GM19467 (cell line): ENCODE measurements at regions not wholly inside any gene's neighbourhood (a gene's known extent, or its start where the extent isn't known, plus 50 kb on each side); places are given as distances from the start of the nearest gene placed in this dataset.

Experiments
- ATAC-seq: cut with Tn5 transposase; IDR thresholded peaks from one replicate; pipeline ENCODE4 v1.9.1; 2021; ENCODE audit warnings: mild to moderate bottlenecking, moderate library complexity; ENCODE audit not compliant: unreplicated experiment

DNA sequence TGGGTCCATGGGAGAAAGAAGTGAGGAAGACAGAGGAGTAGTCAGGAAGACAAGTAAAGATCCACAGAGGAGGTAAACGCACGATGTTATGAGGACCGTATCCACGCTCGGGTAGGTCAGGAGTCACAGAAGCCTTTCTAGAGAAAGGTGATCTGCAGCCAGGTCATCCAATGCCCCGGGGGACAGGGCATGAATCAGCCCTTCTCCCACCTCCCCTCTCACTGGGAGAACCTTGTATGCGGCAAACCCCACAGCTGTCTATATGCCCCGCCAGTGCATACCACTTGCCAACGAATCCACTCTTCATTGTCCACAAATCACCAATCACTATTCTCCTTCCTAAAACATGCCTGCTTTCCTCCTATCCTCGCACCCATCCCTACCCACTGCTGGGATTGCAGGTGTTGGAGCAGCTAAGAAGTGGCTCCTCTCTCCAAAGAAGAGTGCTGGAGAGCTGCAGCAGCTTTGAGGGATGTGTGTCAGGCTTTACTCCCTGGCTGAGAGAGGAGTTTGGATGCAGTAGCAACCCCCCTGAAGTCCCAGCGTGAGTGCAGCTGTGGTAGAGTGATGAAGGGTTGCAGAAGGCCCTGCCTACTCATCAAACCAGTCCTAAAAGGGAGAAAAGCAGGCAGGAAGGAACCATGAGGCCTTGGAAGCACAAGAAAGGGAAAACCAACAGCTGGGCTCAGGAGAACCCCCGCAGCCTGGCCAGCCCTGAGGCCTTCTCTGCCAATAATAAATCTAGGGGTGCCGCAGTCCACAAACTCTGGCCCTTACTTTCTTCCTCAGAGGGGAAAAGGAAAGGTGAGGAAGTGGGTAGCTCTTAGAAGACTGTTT lies 102.2 kb upstream of the GADD45A start:
- no peak for ATAC-seq

- ATAC-seq = no peak
Observed at GRCh38 chr1:67583462-67583950, 101.5 kb upstream of the GADD45A start.

- ATAC-seq = no peak
Observed at GRCh38 chr1:67584938-67585337, 100.1 kb upstream of the GADD45A start.

DNA sequence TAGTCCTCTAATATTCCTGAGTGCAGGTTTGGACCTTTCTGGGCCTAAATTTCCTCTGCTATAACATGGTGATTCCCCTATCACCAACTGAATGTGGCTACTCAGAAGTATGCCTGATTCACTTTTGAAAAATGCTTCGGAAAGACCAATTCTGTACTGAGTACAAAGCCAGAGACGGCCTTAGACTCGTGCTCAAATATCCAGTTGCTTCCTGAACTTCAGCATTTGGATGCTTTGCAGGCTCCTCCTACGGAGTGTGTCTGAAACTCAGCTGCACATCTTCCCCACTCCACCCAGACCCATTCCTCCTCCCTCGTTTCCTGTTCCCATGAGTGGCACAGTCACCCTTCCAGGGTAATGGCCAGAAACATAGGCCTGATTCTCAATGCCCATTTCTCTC lies 98.4 kb upstream of the GADD45A start:
- ATAC-seq = no peak

DNA sequence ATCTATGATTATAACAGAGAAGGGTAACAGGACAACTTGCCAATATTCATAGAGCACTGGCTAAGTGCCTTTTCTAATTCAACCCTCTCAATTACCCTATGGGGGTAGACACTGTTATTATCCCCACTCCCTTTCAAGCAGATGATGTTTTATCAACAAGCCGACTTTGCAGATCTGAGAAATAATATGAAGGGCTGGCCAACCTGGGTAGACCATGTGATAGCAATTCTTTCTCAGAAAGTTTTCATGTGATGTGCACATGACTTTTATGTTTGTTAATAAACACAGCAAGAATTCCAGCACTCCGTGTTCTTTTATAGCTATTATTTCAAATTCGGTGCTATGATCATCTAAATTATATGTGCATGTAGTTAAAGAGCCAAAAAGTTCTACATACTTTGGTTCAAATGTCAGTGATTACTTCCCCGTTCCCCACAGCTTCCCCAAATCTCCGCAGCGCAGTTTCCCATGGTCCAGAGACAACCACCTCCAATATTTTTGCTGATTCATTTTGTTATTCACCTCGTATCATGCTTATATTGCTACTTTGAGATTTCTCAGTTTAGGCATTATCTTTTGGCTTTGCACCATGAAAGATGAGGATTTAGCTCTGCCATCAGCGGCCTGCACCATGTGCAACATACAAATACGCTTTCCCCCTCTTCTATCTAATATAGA lies 96.7 kb upstream of the GADD45A start:
- no peak for ATAC-seq

GRCh38 chr1:67589519-67590233 lies 95.3 kb upstream of the GADD45A start:
- no peak for ATAC-seq

DNA sequence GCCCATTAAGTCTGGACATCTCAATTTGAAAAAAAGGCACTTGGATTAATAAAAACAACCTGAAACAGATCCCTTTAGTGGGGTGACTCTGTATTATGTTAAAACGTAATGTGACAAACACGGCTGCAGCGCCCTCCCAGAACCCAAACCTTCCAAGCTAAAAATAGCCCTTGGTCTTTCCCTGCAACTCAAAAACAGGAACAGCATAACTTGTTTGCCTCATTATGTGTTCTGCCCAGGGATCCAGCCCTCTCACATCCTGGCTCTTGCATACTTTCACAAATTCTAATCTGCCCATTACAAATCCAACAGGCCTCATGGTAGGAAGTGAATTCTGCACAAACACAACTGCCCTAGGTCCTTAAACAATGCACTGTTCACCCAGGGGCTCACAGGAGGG lies 94.7 kb upstream of the GADD45A start:
- ATAC-seq = no peak

- ATAC-seq = no peak
Observed at GRCh38 chr1:67594764-67595163, 90.2 kb upstream of the GADD45A start.

DNA sequence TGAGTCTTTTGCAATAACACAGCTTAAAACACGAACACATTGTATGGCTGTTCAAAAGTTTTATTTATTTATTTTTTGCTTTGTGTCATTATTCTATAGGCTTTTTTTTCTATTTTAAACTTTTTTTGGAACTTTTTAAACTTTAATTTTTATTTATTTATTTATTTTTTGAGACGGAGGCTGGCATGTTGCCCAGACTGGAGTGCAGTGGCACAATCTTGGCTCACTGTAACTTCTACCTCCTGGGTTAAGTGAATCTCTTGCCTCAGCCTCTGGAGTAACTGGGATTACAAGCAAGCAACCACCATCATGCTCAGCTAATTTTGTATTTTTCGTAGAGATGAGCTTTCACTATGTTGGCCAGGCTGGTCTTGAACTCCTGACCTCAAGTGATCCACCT lies 88.3 kb upstream of the GADD45A start:
- no peak for ATAC-seq

DNA sequence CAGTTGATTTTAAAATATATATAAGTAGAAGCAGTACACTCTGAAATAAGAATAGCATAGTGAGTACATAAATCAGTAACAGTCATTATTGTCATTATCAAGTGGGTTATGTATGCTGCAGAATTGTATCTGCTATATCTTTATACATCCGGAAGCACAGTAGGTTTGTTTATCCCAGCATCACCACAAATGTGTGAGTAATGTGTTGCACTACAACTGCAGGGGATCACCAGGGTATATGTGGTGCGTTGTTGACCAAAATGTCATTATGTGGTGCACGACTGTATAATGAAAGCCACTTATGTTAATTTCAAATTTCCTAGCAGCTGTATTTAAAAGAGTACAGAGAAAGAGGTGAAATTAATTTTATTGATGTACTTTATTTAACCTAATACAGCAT lies 87.7 kb upstream of the GADD45A start:
- no peak for ATAC-seq

DNA sequence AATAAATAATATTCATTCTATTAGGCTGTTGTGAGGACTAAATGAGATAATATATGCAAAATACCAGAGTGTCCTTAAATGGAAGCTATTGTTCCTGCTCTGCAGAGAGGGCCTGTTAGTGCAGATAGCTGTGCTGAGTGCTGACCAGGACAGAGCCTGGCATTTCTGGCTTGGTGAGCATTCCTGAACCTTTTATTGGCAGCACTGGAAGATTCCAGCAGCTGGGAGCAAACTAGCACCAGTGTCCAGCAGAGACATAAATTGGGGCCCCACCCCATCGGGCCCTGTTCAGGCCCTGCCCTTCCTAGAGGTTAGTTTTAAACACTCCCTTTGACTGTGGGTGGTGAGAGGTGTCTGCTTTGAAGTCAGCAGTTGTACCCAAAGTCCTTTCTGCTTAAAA lies 85.9 kb upstream of the GADD45A start:
- ATAC-seq = no peak

DNA sequence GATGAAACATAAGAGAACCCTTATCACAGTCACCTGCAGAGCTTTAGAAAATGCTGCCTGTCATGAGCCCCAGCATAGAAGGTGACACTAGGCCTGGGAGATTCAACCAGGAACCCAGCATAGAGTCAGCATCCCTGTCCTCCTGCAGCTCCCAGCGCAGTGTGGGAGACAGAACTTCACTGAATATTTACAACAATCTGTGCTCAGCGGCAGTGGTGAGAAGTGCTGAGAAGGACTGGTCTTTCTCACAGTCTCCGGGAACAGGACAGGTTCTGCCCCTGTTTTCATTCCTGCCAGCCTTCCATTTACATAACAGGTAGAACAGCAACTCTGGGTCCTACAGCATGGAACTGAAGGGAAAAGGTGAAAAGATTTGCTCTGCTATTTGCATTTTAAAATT lies 83.5 kb upstream of the GADD45A start:
- no peak for ATAC-seq

- no peak for ATAC-seq
Observed at GRCh38 chr1:67601955-67602354, 83.0 kb upstream of the GADD45A start.

DNA sequence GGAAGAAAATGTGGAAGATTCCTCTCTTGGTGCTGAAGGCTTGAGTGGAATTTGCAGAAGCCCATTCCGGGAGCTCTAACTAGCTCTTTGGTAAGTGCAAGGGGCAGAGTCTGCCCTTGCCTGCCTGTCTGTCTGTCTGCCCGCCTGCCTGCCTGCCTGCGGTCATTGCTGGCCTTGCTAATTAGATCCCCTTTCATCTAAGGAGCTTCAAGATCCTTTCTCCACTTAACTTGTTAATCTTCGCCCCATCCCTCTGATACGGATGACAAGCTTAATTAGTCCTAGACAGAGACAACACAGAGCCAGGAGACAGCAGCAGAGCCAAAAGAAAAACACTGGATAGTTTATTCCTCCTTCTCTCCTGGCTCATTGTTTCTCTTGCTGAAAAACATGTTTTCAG lies 80.2 kb upstream of the GADD45A start:
- no peak for ATAC-seq

DNA sequence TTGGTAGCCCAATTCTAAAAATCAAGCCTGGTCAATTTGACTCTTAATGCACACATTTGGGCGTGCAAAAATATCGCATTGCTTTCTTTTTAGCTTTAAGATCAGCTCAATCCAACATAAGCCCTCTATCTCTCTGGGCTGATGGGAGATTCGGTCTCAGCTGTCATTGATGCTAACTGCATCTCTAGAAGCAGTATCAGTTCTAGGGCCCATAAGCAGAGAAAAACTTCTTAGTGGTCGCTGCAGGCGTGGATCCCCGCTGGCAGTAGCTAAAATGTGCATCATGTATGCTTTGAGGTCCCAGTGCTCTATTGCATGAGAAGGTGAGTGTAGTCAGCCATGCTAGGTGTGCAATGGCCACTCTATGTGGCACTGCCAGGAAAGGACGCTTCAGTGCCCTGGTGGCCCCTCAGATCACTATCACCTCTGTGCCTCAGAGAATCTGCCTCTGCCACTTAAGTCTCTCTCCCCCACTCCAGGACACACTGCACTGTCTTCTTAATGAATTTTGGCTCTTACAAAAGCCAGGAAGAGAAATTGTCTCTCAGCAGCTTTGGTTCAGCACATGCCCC lies 79.7 kb upstream of the GADD45A start:
- no peak for ATAC-seq

DNA sequence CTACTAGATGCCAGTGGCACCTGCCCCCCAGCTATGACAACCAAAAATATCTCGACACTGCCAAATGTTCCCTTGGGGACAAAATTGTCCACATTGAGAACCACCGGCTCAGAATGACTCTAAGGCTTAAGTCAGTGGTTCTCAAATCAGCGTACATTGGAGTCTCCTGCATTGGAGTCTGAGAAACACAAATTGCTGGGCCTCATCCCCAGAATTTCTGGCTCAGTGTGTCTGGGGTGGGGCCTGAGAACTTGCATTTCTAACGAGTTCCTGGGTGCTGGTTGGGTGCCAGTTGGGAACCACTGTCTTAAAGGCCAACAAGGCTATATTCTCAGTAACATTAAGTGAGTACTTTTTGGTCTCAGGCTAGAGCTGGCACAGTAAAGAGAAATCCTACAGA lies 77.7 kb upstream of the GADD45A start:
- no peak for ATAC-seq

- no peak for ATAC-seq
Observed at GRCh38 chr1:67607699-67608098, 77.3 kb upstream of the GADD45A start.

DNA sequence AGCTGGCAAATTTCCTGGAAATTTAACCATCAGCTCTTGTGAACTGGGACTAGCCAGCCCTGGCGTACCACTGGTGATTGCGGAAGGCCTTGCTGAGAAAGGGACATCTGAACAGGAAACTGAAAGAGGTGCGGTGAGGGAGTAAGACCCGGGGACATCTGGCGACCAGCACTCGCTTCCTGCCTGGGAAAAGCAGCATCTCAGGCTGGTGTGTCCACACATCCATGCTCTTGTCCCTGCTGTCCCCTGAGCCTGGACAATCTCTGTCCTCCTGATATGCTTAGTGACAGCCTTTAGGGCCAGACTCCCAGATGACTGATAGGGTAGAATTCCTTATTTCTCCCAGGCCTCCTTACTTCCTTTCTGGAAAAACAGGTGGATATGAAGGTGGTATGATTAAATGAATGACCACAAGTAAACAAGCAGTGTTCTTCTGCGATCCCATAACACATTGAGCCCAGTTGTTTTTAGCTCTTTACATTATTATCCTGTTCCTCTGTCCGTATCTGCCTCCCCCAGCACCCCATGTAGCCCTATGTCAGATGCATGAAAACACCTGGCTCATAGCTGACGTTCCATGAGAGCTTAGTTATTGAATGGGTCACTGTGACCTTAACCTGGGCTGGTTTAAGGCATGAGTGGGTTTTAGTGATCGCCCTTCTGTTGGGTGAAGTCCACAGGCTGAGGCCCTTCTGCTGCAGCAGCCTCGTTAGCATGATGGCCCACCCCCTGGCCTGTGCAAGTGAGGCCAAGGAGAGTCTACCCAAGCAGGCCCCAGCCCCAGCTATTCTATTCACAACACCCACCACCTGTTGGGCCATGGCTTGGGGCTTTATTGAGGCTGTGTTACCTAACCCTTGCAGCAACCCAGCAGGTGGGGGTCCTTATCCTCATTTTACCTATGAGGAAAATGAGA lies 76.1 kb upstream of the GADD45A start:
- ATAC-seq = peak; percentile 31

DNA sequence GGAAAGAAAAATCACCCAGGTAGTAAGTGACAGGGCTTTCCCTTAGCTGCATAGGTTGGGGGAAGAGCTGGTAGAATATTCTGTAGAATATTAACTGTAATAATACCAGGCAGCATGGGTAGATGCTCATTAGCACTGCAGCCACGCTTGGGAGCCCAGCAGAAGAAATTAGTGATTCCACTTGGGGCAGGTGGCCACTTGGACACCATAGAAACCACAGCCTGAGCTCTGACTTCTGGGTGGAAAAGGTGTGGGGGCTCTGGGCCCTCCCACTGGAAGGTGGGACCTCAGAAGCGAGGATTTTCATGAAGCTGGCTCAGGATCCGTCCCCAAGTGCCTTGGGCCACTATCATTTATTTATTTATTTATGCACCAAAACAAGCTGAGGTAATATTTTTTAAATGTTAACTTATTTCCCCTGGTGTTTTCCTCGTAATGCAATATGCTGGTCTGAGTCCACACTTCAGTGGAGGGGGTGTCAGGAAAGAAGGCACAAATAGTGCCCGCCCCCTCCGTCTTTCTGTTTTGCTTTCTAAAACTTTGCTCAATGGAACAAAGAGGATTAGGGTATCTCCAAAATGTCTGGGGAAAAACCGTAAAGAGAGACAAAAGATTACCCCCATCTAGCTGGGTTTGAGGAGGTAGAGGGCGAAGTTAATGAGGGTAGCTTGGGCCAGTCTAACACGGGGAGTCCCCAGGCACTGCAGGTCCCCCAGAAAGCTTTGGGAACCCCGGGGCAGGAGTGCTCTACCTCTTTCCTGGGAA lies 75.2 kb upstream of the GADD45A start:
- ATAC-seq = peak; percentile 47

DNA sequence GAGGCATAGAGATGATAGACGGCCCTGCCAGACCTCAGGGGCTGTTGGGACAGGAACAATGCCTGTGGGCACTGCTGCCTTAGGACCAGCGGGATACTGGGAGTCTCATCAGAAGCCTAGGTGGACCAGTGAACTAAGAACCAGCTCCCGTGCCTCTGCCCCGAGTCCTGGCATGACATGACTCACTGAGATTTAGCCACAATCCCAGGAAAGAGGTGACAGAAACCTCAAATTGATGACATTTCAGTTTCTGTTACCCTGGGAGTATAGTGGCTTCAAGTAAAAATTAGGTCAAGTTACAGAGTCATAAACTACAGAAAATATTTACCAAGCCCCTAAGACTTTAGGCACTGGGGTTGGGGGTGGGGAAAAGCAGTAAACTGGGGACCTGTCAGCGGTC lies 74.6 kb upstream of the GADD45A start:
- ATAC-seq = no peak
